Astrocyte (in vitro differentiated cells and primary cell): ENCODE measurements at regions not wholly inside any gene's neighbourhood (a gene's known extent, or its start where the extent isn't known, plus 50 kb on each side); places are given as distances from the start of the nearest gene placed in this dataset.
"Not testable (repeated sequence)": the region's sequence is repeated elsewhere in the genome, so short reads cannot be mapped to it uniquely, and the experiment has no call there.

ENCODE experiments used
- CTCF ChIP-seq: IDR thresholded peaks from 2 replicates; pipeline ENCODE4 v1.5.1; 2011; ENCODE audit warnings: low read depth, mild to moderate bottlenecking, inconsistent platforms, low read length, moderate library complexity; ENCODE audit not compliant: insufficient read depth
- EZH2 ChIP-seq: IDR thresholded peaks from 2 replicates; pipeline ENCODE4 v1.6.1; 2012; ENCODE audit warnings: mild to moderate bottlenecking, low read length, inconsistent platforms; ENCODE audit not compliant: insufficient read depth

DNA sequence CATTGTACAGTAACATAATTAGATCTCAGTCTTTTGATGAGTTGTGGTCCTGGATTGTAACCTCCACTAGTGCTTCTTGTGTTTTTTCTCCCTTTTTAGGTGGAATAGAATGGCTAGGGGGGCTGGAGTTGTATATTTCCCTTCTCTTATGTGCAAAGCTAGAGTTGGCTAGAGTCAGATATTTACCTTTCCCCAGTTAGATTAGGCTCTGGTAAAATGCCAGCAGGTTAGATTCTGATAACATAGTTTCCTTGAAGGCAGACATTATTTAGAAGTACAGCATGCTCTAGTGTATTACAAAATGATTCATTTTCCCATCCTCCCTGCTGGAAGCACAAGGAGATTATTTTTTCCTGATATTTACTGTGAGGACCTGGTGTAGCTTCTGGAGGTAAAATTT, 618.1 kb downstream of the NAP1L3 start:
- not testable (repeated sequence) for TF ChIP-seq CTCF, EZH2
